Stromal cell of bone marrow (primary cell): ENCODE measurements at regions not wholly inside any gene's neighbourhood (a gene's known extent, or its start where the extent isn't known, plus 50 kb on each side); places are given as distances from the start of the nearest gene placed in this dataset.
"Not testable (repeated sequence)": the region's sequence is repeated elsewhere in the genome, so short reads cannot be mapped to it uniquely, and the experiment has no call there.

Experiments
- DNase-seq: peaks from one replicate; pipeline ENCODE4 v3.0.0-alpha.2; 2012; ENCODE audit warnings: low read depth

- no peak for DNase-seq
Measured at GRCh38 chr1:29767088-29767685, 530.9 kb downstream of the PTPRU start.

GRCh38 chr1:29762635-29763034 lies 526.3 kb downstream of the PTPRU start:
- no peak for DNase-seq

DNA sequence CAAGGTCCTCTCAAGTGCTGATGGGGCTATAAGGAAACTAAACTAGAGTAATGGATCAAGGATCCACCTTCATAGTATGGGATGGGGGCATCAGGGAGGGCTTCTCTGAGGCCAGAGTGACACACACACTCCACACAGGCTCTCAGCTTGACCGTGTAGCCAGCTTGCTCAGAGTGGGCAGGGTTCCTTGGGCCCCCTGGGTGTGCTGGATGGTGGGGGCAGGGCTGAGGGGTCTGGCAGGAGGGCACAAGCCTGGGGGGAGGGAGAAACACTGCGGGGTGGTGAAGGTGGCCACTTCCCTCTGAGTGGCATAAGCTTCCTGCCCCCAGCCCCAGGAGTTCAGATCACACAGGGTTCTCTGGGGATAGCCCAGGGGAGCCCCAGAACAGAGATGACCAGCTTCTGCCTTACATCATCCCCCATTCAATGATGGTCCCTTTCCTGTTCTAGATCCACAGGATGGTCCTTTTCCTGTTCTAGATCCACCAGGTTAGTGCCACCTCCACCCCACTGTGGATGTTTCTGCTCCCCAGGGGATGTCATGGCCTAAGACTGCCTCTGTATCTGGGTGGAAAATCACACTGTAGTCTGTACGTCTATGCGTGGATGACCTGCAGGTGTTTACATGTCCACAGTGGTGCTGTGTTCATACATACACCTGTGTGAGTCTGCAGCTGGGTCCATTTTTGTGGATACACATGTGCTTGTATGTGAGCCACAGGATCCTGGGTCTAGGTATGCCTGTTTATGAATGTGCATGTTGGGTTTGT lies 525.0 kb downstream of the PTPRU start:
- DNase-seq = no peak

- no peak for DNase-seq
Measured at GRCh38 chr1:29760067-29760564, 523.8 kb downstream of the PTPRU start.

GRCh38 chr1:29758781-29759499 lies 522.6 kb downstream of the PTPRU start:
- DNase-seq = no peak

- no peak for DNase-seq
Measured at GRCh38 chr1:29757866-29758780, 521.8 kb downstream of the PTPRU start.

GRCh38 chr1:29756901-29757725 lies 520.8 kb downstream of the PTPRU start:
- no peak for DNase-seq

GRCh38 chr1:29756498-29756897 lies 520.2 kb downstream of the PTPRU start:
- no peak for DNase-seq

DNA sequence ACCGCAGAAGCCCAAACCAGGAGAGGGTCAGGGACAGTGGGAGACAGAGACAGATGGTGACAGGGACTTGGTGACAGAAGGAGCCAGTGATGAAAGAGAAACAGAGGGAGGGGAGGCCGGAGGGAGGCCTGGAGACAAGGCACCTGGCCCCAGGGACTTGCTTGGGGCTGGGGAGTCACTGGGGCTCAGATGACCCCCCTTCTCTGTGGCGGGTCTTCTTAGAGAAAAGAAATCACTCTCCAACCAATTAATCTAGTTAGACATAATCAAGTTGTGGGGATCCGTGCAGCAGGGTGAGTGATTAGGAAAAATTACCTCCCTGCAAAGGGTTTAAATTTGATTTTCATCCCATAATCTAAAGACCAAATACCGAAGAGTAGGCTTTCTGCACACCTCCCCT lies 519.8 kb downstream of the PTPRU start:
- DNase-seq = no peak

GRCh38 chr1:29755412-29756015 lies 519.2 kb downstream of the PTPRU start:
- not testable (repeated sequence) for DNase-seq

DNA sequence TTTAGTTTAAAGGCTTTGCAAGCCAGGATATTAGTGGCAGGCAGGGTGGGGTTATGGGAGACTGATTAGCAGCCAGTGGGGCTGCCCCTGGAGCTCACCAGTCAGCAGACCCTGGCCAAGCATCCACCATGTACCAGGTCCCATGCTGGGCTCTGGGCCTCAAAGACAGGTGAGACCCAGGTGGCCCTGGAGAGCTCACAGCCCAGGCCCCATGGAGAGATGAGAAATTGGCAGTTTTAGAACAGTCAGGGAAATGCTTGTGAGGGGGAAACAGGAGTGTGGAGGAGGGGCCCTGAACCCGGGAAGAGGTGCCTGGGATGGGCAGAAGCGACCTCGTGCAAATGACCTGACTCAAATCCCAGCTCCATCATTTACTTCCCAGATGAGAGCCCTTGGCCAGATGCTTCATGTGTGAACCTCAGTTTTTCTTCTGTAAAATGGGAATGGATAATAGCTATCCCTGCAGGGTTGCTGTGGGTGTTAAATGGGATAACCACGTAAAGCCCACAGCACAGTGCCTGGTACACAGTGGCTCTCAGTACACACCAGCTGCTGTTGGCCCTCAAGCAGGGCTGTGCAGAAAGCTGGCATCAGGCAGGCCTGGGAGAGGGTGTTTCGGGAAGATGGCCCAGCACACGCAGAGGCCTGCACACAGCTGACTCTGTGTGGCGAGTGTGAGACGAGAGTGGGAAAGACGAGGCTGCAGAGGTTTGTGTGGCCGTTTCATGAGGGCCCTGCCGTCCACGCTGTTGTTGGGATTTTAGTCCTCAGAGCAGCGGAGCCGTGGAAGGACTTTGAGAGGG lies 518.5 kb downstream of the PTPRU start:
- no peak for DNase-seq

DNA sequence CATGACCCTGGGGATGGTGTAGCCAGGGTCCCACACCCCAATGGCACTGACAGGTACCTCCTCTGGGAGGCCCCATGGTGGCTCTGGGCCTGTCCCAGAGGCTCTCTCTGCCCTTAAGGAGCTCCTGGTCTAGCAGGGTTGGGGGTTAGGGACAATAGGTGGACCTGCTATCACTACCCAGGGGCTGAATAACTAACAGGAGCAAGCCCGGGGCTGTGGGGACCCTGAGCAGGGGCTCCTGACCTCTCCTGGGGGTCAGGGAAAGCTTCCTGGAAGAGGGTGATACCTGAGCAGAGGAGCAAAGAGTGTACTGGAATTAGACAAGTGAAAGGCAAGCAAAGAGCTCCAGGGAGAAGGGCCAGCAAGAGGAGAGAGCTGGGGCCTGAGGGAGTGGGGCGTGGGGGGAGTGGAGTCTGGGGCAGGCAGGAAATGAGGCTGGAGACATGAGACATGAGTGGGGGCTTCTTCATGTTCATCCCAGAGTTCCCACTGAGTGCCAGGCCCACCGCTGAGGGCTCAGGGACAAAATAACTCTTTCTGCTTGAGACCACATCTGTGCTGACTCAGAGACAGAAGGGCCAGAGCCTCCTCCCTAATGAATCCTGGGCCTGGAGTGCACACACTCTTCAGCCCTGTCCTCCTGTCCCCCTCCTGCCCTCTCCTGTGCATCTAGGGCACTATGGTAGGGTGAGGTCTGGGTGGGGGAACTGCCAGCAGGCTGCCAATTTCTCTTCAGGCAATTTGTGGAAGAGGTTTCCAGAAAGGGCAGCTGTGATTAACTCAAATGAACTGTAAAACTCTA lies 517.6 kb downstream of the PTPRU start:
- no peak for DNase-seq

GRCh38 chr1:29753244-29753643 lies 516.9 kb downstream of the PTPRU start:
- DNase-seq = no peak

DNA sequence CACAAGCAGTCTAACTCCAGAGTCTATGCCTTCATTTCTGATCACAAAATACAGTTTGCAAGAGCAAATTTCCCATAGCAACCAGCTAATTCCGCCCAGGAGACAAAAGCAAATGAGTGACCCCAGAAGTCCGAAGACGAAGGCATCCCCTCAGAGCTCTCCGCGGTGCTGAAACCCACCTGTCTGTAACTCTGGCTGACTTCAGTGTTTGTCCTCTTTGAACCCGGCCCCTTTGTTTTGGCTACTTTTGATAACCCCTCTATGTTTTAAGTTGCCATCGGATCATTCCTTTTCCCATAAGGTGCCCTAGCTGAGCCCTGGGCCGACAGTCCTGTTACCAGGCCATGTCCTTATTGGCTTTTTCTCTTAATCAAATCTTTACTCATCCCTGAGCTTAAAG lies 515.8 kb downstream of the PTPRU start:
- no peak for DNase-seq

DNA sequence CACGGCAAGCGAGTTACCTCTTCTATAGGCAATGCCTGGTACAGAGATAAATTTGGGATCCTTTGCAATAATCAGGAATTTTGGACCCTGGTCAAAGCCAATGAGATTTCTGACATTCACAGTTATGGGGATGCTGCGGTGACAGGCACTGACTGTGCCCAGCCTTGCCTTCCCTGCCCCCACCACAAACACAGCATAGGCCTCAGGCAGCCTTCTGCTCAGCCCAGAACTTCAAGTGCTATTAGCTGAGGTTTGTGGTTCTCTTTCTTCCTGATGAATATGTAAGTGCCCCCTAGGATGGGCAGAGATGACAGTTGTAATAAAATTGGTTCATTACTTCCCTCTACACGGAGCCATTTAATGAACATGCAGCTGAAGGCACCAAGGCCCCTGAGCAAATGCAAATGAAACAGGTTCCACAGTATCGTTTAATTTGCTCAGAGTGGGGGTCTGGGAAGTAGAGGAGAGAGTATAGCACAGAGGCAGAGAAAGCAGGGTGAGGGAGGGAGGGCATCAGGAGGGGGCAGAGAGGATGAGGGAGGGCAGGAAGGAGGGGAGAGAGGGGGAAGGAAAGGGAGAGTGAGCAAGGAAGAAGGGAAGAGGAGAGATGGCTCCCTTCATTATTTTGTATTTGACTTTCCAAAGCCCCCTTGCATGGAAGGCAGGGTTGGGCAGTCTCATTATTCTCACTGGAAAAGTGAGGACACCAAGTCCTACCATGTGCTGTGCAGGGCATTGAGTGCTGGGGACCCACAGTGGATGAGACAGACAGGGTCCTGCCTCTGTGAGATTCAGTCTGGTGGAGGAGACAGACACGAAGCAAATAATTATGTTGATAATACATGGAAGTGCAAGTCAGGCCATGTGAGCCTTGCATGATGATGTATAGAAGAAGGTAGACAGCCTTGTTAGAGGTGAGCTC lies 513.0 kb downstream of the PTPRU start:
- DNase-seq = no peak

DNA sequence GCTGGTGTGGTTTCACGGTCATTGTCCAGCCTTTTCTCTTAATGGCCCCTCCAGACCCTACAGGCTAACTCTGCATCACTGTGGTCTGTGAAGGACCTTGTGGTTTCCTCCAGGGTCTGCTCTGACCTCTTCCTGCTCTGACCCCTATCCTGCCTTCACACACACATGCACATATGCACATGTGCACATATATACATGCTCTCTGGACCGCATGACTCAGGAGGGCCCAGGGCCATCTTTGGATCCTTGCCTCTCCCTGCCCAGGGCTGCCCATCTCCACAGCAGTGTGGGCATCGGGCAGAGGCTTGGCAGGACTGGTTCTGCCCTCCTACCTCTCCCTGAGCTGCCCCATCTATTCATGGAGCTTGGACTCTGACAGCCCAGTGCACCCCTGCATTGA lies 510.9 kb downstream of the PTPRU start:
- DNase-seq = no peak

GRCh38 chr1:29746076-29746665 lies 509.8 kb downstream of the PTPRU start:
- DNase-seq = no peak
